ENCODE measurements at regions not wholly inside any gene's neighbourhood (a gene's known extent, or its start where the extent isn't known, plus 50 kb on each side); places are given as distances from the start of the nearest gene placed in this dataset.

- H3K27me3 ChIP-seq (ENCODE audit: control insufficient read depth, insufficient read depth, low read length, poor library complexity, severe bottlenecking) = no peaks in the 10 kb centered on the region
- H3K9me3 ChIP-seq (ENCODE audit: control insufficient read depth, low read length) = no peaks in the 10 kb centered on the region
- H3K4me1 ChIP-seq (ENCODE audit: control insufficient read depth, insufficient read depth, low read length) = no peaks in the 10 kb centered on the region
- H3K4me3 ChIP-seq (ENCODE audit: insufficient read depth, low read depth, low read length) = no peak overlapping the region
- no peaks in the 10 kb centered on the region for H3K36me3 ChIP-seq (ENCODE audit: control insufficient read depth, insufficient read depth, low read length)
- no peak overlapping the region for H3K27ac ChIP-seq (ENCODE audit: insufficient read depth, low read depth, low read length, poor library complexity, severe bottlenecking)
- 93 to 95% methylated on average over 2 of the region's 2 CpGs for WGBS, 2 experiments
These were observed 300.0 kb downstream of the CHRM3 start for GRCh38 chr1:239686386-239686785.

GRCh38 chr1:239696317-239696716 is 309.9 kb downstream of the CHRM3 start:
- Histone ChIP-seq H3K4me1 (ENCODE audit: control insufficient read depth, insufficient read depth, low read length) (no peaks in the 10 kb centered on the region), H3K36me3 (ENCODE audit: control insufficient read depth, insufficient read depth, low read length) (no peaks in the 10 kb centered on the region), H3K27me3 (ENCODE audit: control insufficient read depth, insufficient read depth, low read length, poor library complexity, severe bottlenecking) (no peaks in the 10 kb centered on the region), H3K27ac (ENCODE audit: insufficient read depth, low read depth, low read length, poor library complexity, severe bottlenecking) (no peak overlapping the region), H3K4me3 (ENCODE audit: insufficient read depth, low read depth, low read length) (no peak overlapping the region), H3K9me3 (ENCODE audit: control insufficient read depth, low read length) (no peaks in the 10 kb centered on the region)
- WGBS, 2 experiments = 100% methylated on average over 2 of the region's 2 CpGs

- Histone ChIP-seq H3K27ac (ENCODE audit: insufficient read depth, low read depth, low read length, poor library complexity, severe bottlenecking) (no peak overlapping the region), H3K27me3 (ENCODE audit: control insufficient read depth, insufficient read depth, low read length, poor library complexity, severe bottlenecking) (no peaks in the 10 kb centered on the region), H3K36me3 (ENCODE audit: control insufficient read depth, insufficient read depth, low read length) (no peaks in the 10 kb centered on the region), H3K4me1 (ENCODE audit: control insufficient read depth, insufficient read depth, low read length) (no peaks in the 10 kb centered on the region), H3K9me3 (ENCODE audit: control insufficient read depth, low read length) (no peaks in the 10 kb centered on the region), H3K4me3 (ENCODE audit: insufficient read depth, low read depth, low read length) (no peak overlapping the region)
- 89 to 91% methylated on average over 5 to 6 of the region's 6 CpGs for WGBS, 2 experiments
These were observed 314.3 kb downstream of the CHRM3 start for GRCh38 chr1:239700667-239701066.

GRCh38 chr1:239703075-239703474 is 316.7 kb downstream of the CHRM3 start:
- H3K9me3 ChIP-seq (ENCODE audit: control insufficient read depth, low read length) = no peaks in the 10 kb centered on the region
- no peaks in the 10 kb centered on the region for H3K36me3 ChIP-seq (ENCODE audit: control insufficient read depth, insufficient read depth, low read length)
- H3K27me3 ChIP-seq (ENCODE audit: control insufficient read depth, insufficient read depth, low read length, poor library complexity, severe bottlenecking) = no peaks in the 10 kb centered on the region
- WGBS, 2 experiments = 91 to 95% methylated on average over 2 of the region's 2 CpGs
- no peak overlapping the region for H3K27ac ChIP-seq (ENCODE audit: insufficient read depth, low read depth, low read length, poor library complexity, severe bottlenecking)
- H3K4me1 ChIP-seq (ENCODE audit: control insufficient read depth, insufficient read depth, low read length) = no peaks in the 10 kb centered on the region
- no peak overlapping the region for H3K4me3 ChIP-seq (ENCODE audit: insufficient read depth, low read depth, low read length)

- Histone ChIP-seq H3K27me3 (ENCODE audit: control insufficient read depth, insufficient read depth, low read length, poor library complexity, severe bottlenecking) (no peaks in the 10 kb centered on the region), H3K27ac (ENCODE audit: insufficient read depth, low read depth, low read length, poor library complexity, severe bottlenecking) (no peak overlapping the region), H3K9me3 (ENCODE audit: control insufficient read depth, low read length) (no peaks in the 10 kb centered on the region), H3K4me1 (ENCODE audit: control insufficient read depth, insufficient read depth, low read length) (no peaks in the 10 kb centered on the region), H3K36me3 (ENCODE audit: control insufficient read depth, insufficient read depth, low read length) (no peaks in the 10 kb centered on the region), H3K4me3 (ENCODE audit: insufficient read depth, low read depth, low read length) (no peak overlapping the region)
- WGBS, 2 experiments = 75 to 77% methylated on average over 5 of the region's 5 CpGs
These were observed 320.0 kb downstream of the CHRM3 start for GRCh38 chr1:239706245-239706892.

GRCh38 chr1:239707615-239708014 is 321.2 kb downstream of the CHRM3 start:
- no peaks in the 10 kb centered on the region for H3K4me1 ChIP-seq (ENCODE audit: control insufficient read depth, insufficient read depth, low read length)
- H3K27me3 ChIP-seq (ENCODE audit: control insufficient read depth, insufficient read depth, low read length, poor library complexity, severe bottlenecking) = no peaks in the 10 kb centered on the region

GRCh38 chr1:239708622-239709021 is 322.3 kb downstream of the CHRM3 start:
- Histone ChIP-seq H3K4me3 (ENCODE audit: insufficient read depth, low read depth, low read length) (no peak overlapping the region), H3K27me3 (ENCODE audit: control insufficient read depth, insufficient read depth, low read length, poor library complexity, severe bottlenecking) (no peaks in the 10 kb centered on the region), H3K4me1 (ENCODE audit: control insufficient read depth, insufficient read depth, low read length) (no peaks in the 10 kb centered on the region), H3K36me3 (ENCODE audit: control insufficient read depth, insufficient read depth, low read length) (no peaks in the 10 kb centered on the region), H3K27ac (ENCODE audit: insufficient read depth, low read depth, low read length, poor library complexity, severe bottlenecking) (no peak overlapping the region), H3K9me3 (ENCODE audit: control insufficient read depth, low read length) (no peaks in the 10 kb centered on the region)
- WGBS, 2 experiments = 83% methylated on average over 1 of the region's 1 CpG; no CpG with 5 or more reads in 1 of the 2 experiments

More at GRCh38 chr1:239707615-239708014, 321.2 kb downstream of the CHRM3 start:
- Histone ChIP-seq H3K27ac (ENCODE audit: insufficient read depth, low read depth, low read length, poor library complexity, severe bottlenecking) (no peak overlapping the region), H3K4me3 (ENCODE audit: insufficient read depth, low read depth, low read length) (no peak overlapping the region), H3K9me3 (ENCODE audit: control insufficient read depth, low read length) (no peaks in the 10 kb centered on the region), H3K36me3 (ENCODE audit: control insufficient read depth, insufficient read depth, low read length) (no peaks in the 10 kb centered on the region)

GRCh38 chr1:239711768-239712167 is 325.4 kb downstream of the CHRM3 start:
- WGBS, 2 experiments = 89 to 95% methylated on average over 1 of the region's 1 CpG
- no peaks in the 10 kb centered on the region for H3K36me3 ChIP-seq (ENCODE audit: control insufficient read depth, insufficient read depth, low read length)
- H3K27me3 ChIP-seq (ENCODE audit: control insufficient read depth, insufficient read depth, low read length, poor library complexity, severe bottlenecking) = no peaks in the 10 kb centered on the region
- H3K27ac ChIP-seq (ENCODE audit: insufficient read depth, low read depth, low read length, poor library complexity, severe bottlenecking) = no peak overlapping the region
- H3K4me1 ChIP-seq (ENCODE audit: control insufficient read depth, insufficient read depth, low read length) = no peaks in the 10 kb centered on the region
- H3K9me3 ChIP-seq (ENCODE audit: control insufficient read depth, low read length) = no peaks in the 10 kb centered on the region
- no peak overlapping the region for H3K4me3 ChIP-seq (ENCODE audit: insufficient read depth, low read depth, low read length)

GRCh38 chr1:239717097-239717917 is 330.9 kb downstream of the CHRM3 start:
- WGBS, 2 experiments = 92 to 94% methylated on average over 7 to 8 of the region's 8 CpGs
- no peaks in the 10 kb centered on the region for H3K36me3 ChIP-seq (ENCODE audit: control insufficient read depth, insufficient read depth, low read length)
- H3K27ac ChIP-seq (ENCODE audit: insufficient read depth, low read depth, low read length, poor library complexity, severe bottlenecking) = no peak overlapping the region
- H3K27me3 ChIP-seq (ENCODE audit: control insufficient read depth, insufficient read depth, low read length, poor library complexity, severe bottlenecking) = no peaks in the 10 kb centered on the region
- H3K9me3 ChIP-seq (ENCODE audit: control insufficient read depth, low read length) = no peaks in the 10 kb centered on the region
- H3K4me1 ChIP-seq (ENCODE audit: control insufficient read depth, insufficient read depth, low read length) = no peaks in the 10 kb centered on the region
- H3K4me3 ChIP-seq (ENCODE audit: insufficient read depth, low read depth, low read length) = no peak overlapping the region

GRCh38 chr1:239717918-239718184 is 331.5 kb downstream of the CHRM3 start:
- Histone ChIP-seq H3K4me1 (ENCODE audit: control insufficient read depth, insufficient read depth, low read length) (no peaks in the 10 kb centered on the region), H3K27ac (ENCODE audit: insufficient read depth, low read depth, low read length, poor library complexity, severe bottlenecking) (no peak overlapping the region), H3K27me3 (ENCODE audit: control insufficient read depth, insufficient read depth, low read length, poor library complexity, severe bottlenecking) (no peaks in the 10 kb centered on the region), H3K36me3 (ENCODE audit: control insufficient read depth, insufficient read depth, low read length) (no peaks in the 10 kb centered on the region), H3K9me3 (ENCODE audit: control insufficient read depth, low read length) (no peaks in the 10 kb centered on the region), H3K4me3 (ENCODE audit: insufficient read depth, low read depth, low read length) (no peak overlapping the region)
- 85 to 95% methylated on average over 1 of the region's 1 CpG for WGBS, 2 experiments
